NOMO-1 (cell line): ENCODE measurements at regions not wholly inside any gene's neighbourhood (a gene's known extent, or its start where the extent isn't known, plus 50 kb on each side); places are given as distances from the start of the nearest gene placed in this dataset.

ENCODE experiments used
- DNase-seq, 2 experiments: peaks; one replicate each; lab custom pipeline; 2025; ENCODE audit not compliant: unreplicated experiment in 2 of 2; lab: John Stamatoyannopoulos, UW

GRCh38 chr18:66769375-66769774 lies 165.5 kb upstream of the CDH19 start:
- DNase-seq, result no peak

GRCh38 chr18:66764230-66764629 lies 160.3 kb upstream of the CDH19 start:
- no peak for DNase-seq

- no peak for DNase-seq
These were observed 157.3 kb upstream of the CDH19 start for GRCh38 chr18:66761166-66761565.

- no peak for DNase-seq
These were observed 156.7 kb upstream of the CDH19 start for GRCh38 chr18:66760559-66760958.

GRCh38 chr18:66759050-66759828 lies 155.3 kb upstream of the CDH19 start:
- no peak for DNase-seq

GRCh38 chr18:66757946-66758345 lies 154.1 kb upstream of the CDH19 start:
- DNase-seq, result no peak

- DNase-seq, result no peak
These were observed 150.4 kb upstream of the CDH19 start for GRCh38 chr18:66754335-66754734.

- no peak for DNase-seq
These were observed 148.8 kb upstream of the CDH19 start for GRCh38 chr18:66752733-66753132.

GRCh38 chr18:66749481-66750035 lies 145.7 kb upstream of the CDH19 start:
- DNase-seq, result no peak

- no peak for DNase-seq
These were observed 145.1 kb upstream of the CDH19 start for GRCh38 chr18:66749030-66749429.

- no peak for DNase-seq
These were observed 138.9 kb upstream of the CDH19 start for GRCh38 chr18:66742832-66743231.

GRCh38 chr18:66735933-66736332 lies 132.0 kb upstream of the CDH19 start:
- DNase-seq, result no peak

- no peak for DNase-seq
These were observed 130.6 kb upstream of the CDH19 start for GRCh38 chr18:66734451-66734850.

- DNase-seq, result no peak
These were observed 128.0 kb upstream of the CDH19 start for GRCh38 chr18:66731890-66732289.

- DNase-seq, result no peak
These were observed 125.8 kb upstream of the CDH19 start for GRCh38 chr18:66729442-66730239.

- DNase-seq, result peak in 1 of 2 experiments; percentile 27
These were observed 125.1 kb upstream of the CDH19 start for GRCh38 chr18:66728951-66729350.

- DNase-seq, result peak; percentile 22 to 79
These were observed 124.1 kb upstream of the CDH19 start for GRCh38 chr18:66727991-66728390.

- no peak for DNase-seq
These were observed 120.9 kb upstream of the CDH19 start for GRCh38 chr18:66724664-66725356.

- no peak for DNase-seq
These were observed 118.8 kb upstream of the CDH19 start for GRCh38 chr18:66722671-66723070.

- DNase-seq, result peak in 1 of 2 experiments; percentile 25
These were observed 104.8 kb upstream of the CDH19 start for GRCh38 chr18:66708646-66709045.

- DNase-seq, result no peak
These were observed 103.6 kb upstream of the CDH19 start for GRCh38 chr18:66707473-66707872.
